Neural crest cell (in vitro differentiated cells): ENCODE measurements at regions not wholly inside any gene's neighbourhood (a gene's known extent, or its start where the extent isn't known, plus 50 kb on each side); places are given as distances from the start of the nearest gene placed in this dataset.
"Not testable (repeated sequence)": the region's sequence is repeated elsewhere in the genome, so short reads cannot be mapped to it uniquely, and the experiment has no call there.

Experiments used
- DNase-seq: peaks from one replicate; pipeline ENCODE4 v3.0.0; 2021; ENCODE audit warnings: low read depth, mixed read lengths, low spot score
- H3K27ac Mint-ChIP-seq: one replicate; pipeline ENCODE4 v1.8.0; 2021; ENCODE audit warnings: mild to moderate bottlenecking, mixed read lengths; ENCODE audit not compliant: unreplicated experiment
- H3K27me3 Mint-ChIP-seq: 2 replicates; pipeline ENCODE4 v1.8.0; 2021; ENCODE audit warnings: low read depth, mild to moderate bottlenecking, mixed read lengths
- H3K36me3 Mint-ChIP-seq: 2 replicates; pipeline ENCODE4 v1.8.0; 2021; ENCODE audit warnings: low read depth, mild to moderate bottlenecking, mixed read lengths
- H3K4me1 Mint-ChIP-seq: 2 replicates; pipeline ENCODE4 v1.8.0; 2021; ENCODE audit warnings: mixed read lengths
- H3K4me3 Mint-ChIP-seq: one replicate; pipeline ENCODE4 v1.8.0; 2021; ENCODE audit warnings: mild to moderate bottlenecking, mixed read lengths
- H3K9me3 Mint-ChIP-seq: 2 replicates; pipeline ENCODE4 v1.8.0; 2021; ENCODE audit warnings: mixed read lengths
- CTCF ChIP-seq: fragments of 200-600 bp; sonication (generic); conservative IDR thresholded peaks from 2 replicates; pipeline ENCODE4 v1.5.0; 2021; ENCODE audit warnings: antibody characterized with exemption, mild to moderate bottlenecking

- peaks cover 4% of the 10 kb centered on the region for H3K4me1 Mint-ChIP-seq
- H3K36me3 Mint-ChIP-seq, result no peaks in the 10 kb centered on the region
- no peaks in the 10 kb centered on the region for H3K27me3 Mint-ChIP-seq
- TF ChIP-seq CTCF, result no peak
- DNase-seq, result no peak
- no peak overlapping the region for H3K4me3 Mint-ChIP-seq
- H3K27ac Mint-ChIP-seq, result no peak overlapping the region
- H3K9me3 Mint-ChIP-seq, result no peaks in the 10 kb centered on the region
Measured at GRCh38 chr7:20083781-20084180, 133.4 kb downstream of the MACC1 start.

GRCh38 chr7:20079080-20079479 lies 138.1 kb downstream of the MACC1 start:
- H3K27me3 Mint-ChIP-seq, result no peaks in the 10 kb centered on the region
- no peak overlapping the region for H3K27ac Mint-ChIP-seq
- peaks cover 3% of the 10 kb centered on the region for H3K9me3 Mint-ChIP-seq
- H3K36me3 Mint-ChIP-seq, result no peaks in the 10 kb centered on the region
- TF ChIP-seq CTCF, result no peak
- peaks cover 4% of the 10 kb centered on the region for H3K4me1 Mint-ChIP-seq
- DNase-seq, result no peak
- H3K4me3 Mint-ChIP-seq, result no peak overlapping the region

GRCh38 chr7:20076835-20077234 lies 140.3 kb downstream of the MACC1 start:
- Mint-ChIP-seq H3K27me3 (no peaks in the 10 kb centered on the region), H3K27ac (no peak overlapping the region), H3K4me1 (peaks cover 4% of the 10 kb centered on the region), H3K9me3 (peaks cover 5% of the 10 kb centered on the region), H3K36me3 (no peaks in the 10 kb centered on the region), H3K4me3 (no peak overlapping the region)
- no peak for DNase-seq
- TF ChIP-seq CTCF, result no peak

DNA sequence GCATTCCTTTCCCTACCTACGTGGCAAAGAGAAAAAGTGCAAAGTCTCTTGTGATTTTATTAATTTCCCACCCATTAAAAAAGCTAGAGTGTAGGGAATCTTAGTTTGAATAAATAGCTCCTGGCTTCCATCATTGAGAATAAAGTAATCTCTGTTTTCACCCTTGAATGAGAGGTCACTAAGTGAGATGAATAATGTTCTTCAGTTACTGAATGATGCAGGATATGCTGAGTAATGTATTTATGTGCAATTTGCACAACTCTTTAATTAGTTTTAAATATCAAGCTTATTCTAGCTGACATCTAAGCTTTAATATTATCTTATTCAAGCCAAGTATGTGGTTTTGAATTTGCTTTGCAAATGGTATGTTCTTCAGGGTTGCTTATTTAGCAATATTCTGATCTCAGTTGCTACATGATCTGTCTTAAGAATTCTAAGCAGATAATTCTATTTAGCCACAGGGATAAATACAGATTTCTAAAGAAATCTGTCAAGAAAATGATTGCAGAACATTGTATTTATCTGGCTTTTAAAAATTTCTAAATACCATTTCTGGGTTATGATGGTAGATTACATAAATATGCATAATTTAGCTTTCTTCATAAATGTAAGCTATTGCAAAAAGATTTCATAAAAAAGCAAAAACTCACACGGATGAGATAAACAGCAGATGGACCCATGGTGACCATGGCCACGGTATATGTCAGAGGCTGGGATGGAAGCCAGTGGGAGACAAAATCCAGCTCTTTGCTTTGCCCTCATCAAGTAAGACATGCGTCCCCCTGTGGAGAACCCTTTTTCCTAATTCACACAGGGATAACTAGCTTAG lies 141.0 kb downstream of the MACC1 start:
- Mint-ChIP-seq H3K36me3 (no peaks in the 10 kb centered on the region), H3K27ac (no peak overlapping the region), H3K4me1 (peaks cover 4% of the 10 kb centered on the region), H3K4me3 (no peak overlapping the region), H3K9me3 (peaks cover 5% of the 10 kb centered on the region), H3K27me3 (no peaks in the 10 kb centered on the region)
- no peak for TF ChIP-seq CTCF
- no peak for DNase-seq

DNA sequence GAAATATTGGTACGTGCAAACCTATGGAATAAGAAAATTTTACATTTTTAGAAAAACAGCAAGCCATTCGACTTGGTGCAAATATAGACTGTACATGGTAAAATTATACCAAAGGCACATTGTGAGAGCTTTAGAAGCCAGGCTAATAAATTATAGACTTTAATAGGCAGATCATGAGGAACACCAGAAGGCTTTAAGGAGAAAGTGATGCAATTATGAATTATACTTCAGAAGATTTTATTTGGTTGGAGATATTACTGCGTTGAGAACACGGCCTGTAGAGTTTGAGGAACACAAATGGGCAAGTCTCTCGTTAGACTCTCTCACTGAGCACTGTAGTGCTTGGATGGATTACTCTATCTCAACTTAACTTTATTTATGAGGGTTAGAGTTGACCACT lies 141.7 kb downstream of the MACC1 start:
- H3K9me3 Mint-ChIP-seq, result peaks cover 5% of the 10 kb centered on the region
- no peaks in the 10 kb centered on the region for H3K27me3 Mint-ChIP-seq
- no peak overlapping the region for H3K27ac Mint-ChIP-seq
- no peak for TF ChIP-seq CTCF
- no peak overlapping the region for H3K4me3 Mint-ChIP-seq
- peaks cover 4% of the 10 kb centered on the region for H3K4me1 Mint-ChIP-seq
- DNase-seq, result no peak
- peaks cover 4% of the 10 kb centered on the region for H3K36me3 Mint-ChIP-seq

DNA sequence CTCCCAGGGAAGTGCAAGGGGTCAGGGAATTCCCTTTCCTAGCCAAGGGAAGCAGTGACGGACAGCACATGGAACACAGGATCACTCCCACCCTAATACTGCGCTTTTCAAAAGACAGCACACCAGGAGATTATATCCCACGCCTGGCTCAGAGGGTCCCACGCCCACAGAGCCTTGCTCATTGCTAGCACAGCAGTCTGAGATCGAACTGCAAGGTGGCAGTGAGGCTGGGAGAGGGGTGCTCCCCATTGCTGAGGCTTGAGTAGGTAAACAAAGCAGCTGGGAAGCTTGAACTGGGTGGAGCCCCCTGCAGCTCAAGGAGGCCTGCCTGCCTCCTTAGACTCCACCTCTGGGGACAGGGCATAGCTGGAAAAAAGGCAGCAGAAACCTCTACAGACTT lies 149.2 kb downstream of the MACC1 start:
- H3K9me3 Mint-ChIP-seq, result peaks cover 11% of the 10 kb centered on the region
- H3K27ac Mint-ChIP-seq, H3K4me3 Mint-ChIP-seq, DNase-seq, H3K27me3 Mint-ChIP-seq: not testable (repeated sequence)
- peaks cover 20% of the 10 kb centered on the region for H3K4me1 Mint-ChIP-seq
- peaks cover 22% of the 10 kb centered on the region for H3K36me3 Mint-ChIP-seq
